IMR-90 (cell line): ENCODE measurements at regions not wholly inside any gene's neighbourhood (a gene's known extent, or its start where the extent isn't known, plus 50 kb on each side); places are given as distances from the start of the nearest gene placed in this dataset.

Experiments
- ATAC-seq: fragments of 200-7000 bp; cut with Tn5 transposase; 2 replicates; pipeline ENCODE4 v1.9.1; 2020; ENCODE audit warnings: low read depth, mild to moderate bottlenecking, moderate library complexity
- BruUV-seq: library from RNA; stranded (reverse); fragments of 400-500 nt; replicated peaks from 2 replicates; lab custom pipeline; 2021; lab: Mats Ljungman, UMichigan
- CTCF ChIA-PET: fragments of 300-600 bp; formaldehyde crosslinking; extraction: SDS; loops from one replicate; lab custom pipeline; 2021; ENCODE audit warnings: antibody characterized with exemption; lab: Yijun Ruan, JAX
- POLR2A ChIA-PET: fragments of 300-600 bp; sonication (Branson Sonifier 250); formaldehyde crosslinking; loops from one replicate; lab custom pipeline; 2022; ENCODE audit warnings: antibody characterized with exemption; ENCODE audit not compliant: unreplicated experiment; lab: Charles Lee
- DNase-seq: peaks from one replicate; pipeline ENCODE4 v3.0.0; 2013
- H2AFZ ChIP-seq: replicated peaks from 2 replicates; pipeline ENCODE3; 2013; ENCODE audit warnings: low read length, mild to moderate bottlenecking; ENCODE audit not compliant: poor library complexity
- H2AK5ac ChIP-seq: 2 replicates; pipeline ENCODE4 v1.6.1; 2013; ENCODE audit warnings: low read depth, low read length, inconsistent platforms
- H2AK9ac ChIP-seq: replicated peaks from 2 replicates; pipeline ENCODE3; 2013; ENCODE audit warnings: mild to moderate bottlenecking, low read depth, low read length, moderate library complexity; ENCODE audit not compliant: poor library complexity
- H2BK120ac ChIP-seq: 2 replicates; pipeline ENCODE4 v1.6.1; 2013; ENCODE audit warnings: low read depth, low read length, inconsistent platforms
- H2BK15ac ChIP-seq: 3 replicates; pipeline ENCODE4 v1.6.1; 2013; ENCODE audit warnings: low read depth, low read length, inconsistent platforms
- H2BK20ac ChIP-seq: 2 replicates; pipeline ENCODE4 v1.6.1; 2013; ENCODE audit warnings: low read depth, mild to moderate bottlenecking, inconsistent platforms, low read length, moderate library complexity
- H2BK5ac ChIP-seq: 2 replicates; pipeline ENCODE4 v1.6.1; 2013; ENCODE audit warnings: mild to moderate bottlenecking, low read depth, low read length, inconsistent platforms; ENCODE audit not compliant: poor library complexity, severe bottlenecking
- H3K14ac ChIP-seq: replicated peaks from 2 replicates; pipeline ENCODE4 v1.6.1; 2013; ENCODE audit warnings: low read depth, low read length, inconsistent platforms
- H3K18ac ChIP-seq: 2 replicates; pipeline ENCODE4 v1.6.1; 2013; ENCODE audit warnings: low read depth, low read length, control low read depth
- H3K23ac ChIP-seq: 2 replicates; pipeline ENCODE4 v1.6.1; 2013; ENCODE audit warnings: low read depth, low read length, inconsistent platforms
- H3K27ac ChIP-seq: 2 replicates; pipeline ENCODE4 v1.5.1; 2013; ENCODE audit warnings: mild to moderate bottlenecking, control low read depth, low read length; ENCODE audit not compliant: insufficient read depth
- H3K27me3 ChIP-seq: 2 replicates; pipeline ENCODE4 v1.6.1; 2013; ENCODE audit warnings: low read length; ENCODE audit not compliant: control insufficient read depth, insufficient read depth
- H3K36me3 ChIP-seq: 2 replicates; pipeline ENCODE4 v1.6.1; 2013; ENCODE audit warnings: low read length, mixed read lengths; ENCODE audit not compliant: control insufficient read depth, insufficient read depth
- H3K4ac ChIP-seq: 2 replicates; pipeline ENCODE4 v1.6.1; 2013; ENCODE audit warnings: low read depth, low read length, inconsistent platforms
- H3K4me1 ChIP-seq: 2 replicates; pipeline ENCODE4 v1.6.1; 2013; ENCODE audit warnings: low read length, mixed read lengths; ENCODE audit not compliant: control insufficient read depth, insufficient read depth
- H3K4me2 ChIP-seq: 2 replicates; pipeline ENCODE4 v1.6.1; 2013; ENCODE audit warnings: low read depth, mild to moderate bottlenecking, control low read depth, low read length, moderate library complexity
- H3K4me3 ChIP-seq: 2 replicates; pipeline ENCODE4 v1.5.1; 2013; ENCODE audit warnings: low read depth, mild to moderate bottlenecking, control low read depth, low read length, moderate library complexity; ENCODE audit not compliant: insufficient read depth
- H3K56ac ChIP-seq: 2 replicates; pipeline ENCODE4 v1.6.1; 2013; ENCODE audit warnings: low read length, inconsistent platforms; ENCODE audit not compliant: insufficient read depth; ENCODE audit errors: extremely low read depth
- H3K79me1 ChIP-seq, 2 experiments: 2 replicates each; pipeline ENCODE4 v1.6.1; 2013; ENCODE audit warnings: low read length in 2 of 2, inconsistent platforms in 1 of 2, low read depth in 1 of 2
- H3K9ac ChIP-seq: 2 replicates; pipeline ENCODE4 v1.6.1; 2013; ENCODE audit warnings: low read depth, low read length, control low read depth
- H3K9me1 ChIP-seq: 2 replicates; pipeline ENCODE4 v1.6.1; 2013; ENCODE audit warnings: low read length, inconsistent platforms; ENCODE audit not compliant: insufficient read depth
- H3K9me3 ChIP-seq: 2 replicates; pipeline ENCODE4 v1.6.1; 2013; ENCODE audit warnings: low read length; ENCODE audit not compliant: control insufficient read depth, insufficient read depth
- H4K20me1 ChIP-seq: 2 replicates; pipeline ENCODE4 v1.6.1; 2013; ENCODE audit warnings: low read length, inconsistent platforms; ENCODE audit not compliant: insufficient read depth
- H4K5ac ChIP-seq: 2 replicates; pipeline ENCODE4 v1.6.1; 2013; ENCODE audit warnings: mild to moderate bottlenecking, low read depth, low read length, control low read depth
- H4K8ac ChIP-seq, 2 experiments: 2 replicates each; pipeline ENCODE4 v1.6.1; 2013; ENCODE audit warnings: low read depth in 2 of 2, low read length in 2 of 2, control low read depth in 1 of 2, inconsistent platforms in 1 of 2
- H4K91ac ChIP-seq: 2 replicates; pipeline ENCODE4 v1.6.1; 2013; ENCODE audit warnings: low read depth, low read length, inconsistent platforms; ENCODE audit not compliant: insufficient read depth
- BHLHE40 ChIP-seq: fragments of 150-350 bp; IDR thresholded peaks from 2 replicates; pipeline ENCODE4 v1.6.1; 2016; ENCODE audit warnings: mild to moderate bottlenecking, low read depth, low read length
- CEBPB ChIP-seq: IDR thresholded peaks from 2 replicates; pipeline ENCODE4 v1.6.1; 2012; ENCODE audit warnings: low read depth, low read length, improper control_type of control experiment
- CHD1 ChIP-seq: IDR thresholded peaks from 2 replicates; pipeline ENCODE4 v1.6.1; 2012; ENCODE audit warnings: low read depth, low read length, improper control_type of control experiment
- CTCF ChIP-seq: conservative IDR thresholded peaks from 2 replicates; pipeline ENCODE4 v1.5.1; 2012; ENCODE audit warnings: mild to moderate bottlenecking, low read depth, low read length, improper control_type of control experiment
- ELK1 ChIP-seq: fragments of 150-350 bp; IDR thresholded peaks from 2 replicates; pipeline ENCODE4 v1.6.1; 2016; ENCODE audit warnings: low read depth, mild to moderate bottlenecking, low read length, moderate library complexity, borderline replicate concordance
- MAFK ChIP-seq: IDR thresholded peaks from 2 replicates; pipeline ENCODE4 v1.6.1; 2012; ENCODE audit warnings: low read depth, low read length, improper control_type of control experiment
- MAZ ChIP-seq: IDR thresholded peaks from 2 replicates; pipeline ENCODE4 v1.6.1; 2012; ENCODE audit warnings: low read depth, mild to moderate bottlenecking, low read length, improper control_type of control experiment, moderate library complexity, borderline replicate concordance
- MXI1 ChIP-seq: IDR thresholded peaks from 2 replicates; pipeline ENCODE4 v1.6.1; 2012; ENCODE audit warnings: low read depth, mild to moderate bottlenecking, low read length, moderate library complexity, borderline replicate concordance
- NFE2L2 ChIP-seq: fragments of 150-350 bp; IDR thresholded peaks from 2 replicates; pipeline ENCODE4 v1.6.1; 2016; ENCODE audit warnings: low read depth, mild to moderate bottlenecking, low read length
- POLR2A ChIP-seq: IDR thresholded peaks from 2 replicates; pipeline ENCODE4 v1.6.1; 2012; ENCODE audit warnings: mild to moderate bottlenecking, low read depth, low read length
- RAD21 ChIP-seq: IDR thresholded peaks from 2 replicates; pipeline ENCODE4 v1.6.1; 2012; ENCODE audit warnings: low read length, improper control_type of control experiment
- RCOR1 ChIP-seq: IDR thresholded peaks from 2 replicates; pipeline ENCODE4 v1.6.1; 2012; ENCODE audit warnings: mild to moderate bottlenecking, low read length, improper control_type of control experiment; ENCODE audit not compliant: insufficient replicate concordance
- RFX5 ChIP-seq: IDR thresholded peaks from 2 replicates; pipeline ENCODE4 v1.8.0; 2012; ENCODE audit warnings: low read depth, mild to moderate bottlenecking, low read length, moderate library complexity
- SMC3 ChIP-seq: fragments of 150-350 bp; IDR thresholded peaks from 2 replicates; pipeline ENCODE4 v1.6.1; 2016; ENCODE audit warnings: low read depth, mild to moderate bottlenecking, antibody characterized with exemption, low read length, moderate library complexity
- WGBS, 2 experiments: methylation state at CpG; one replicate each; pipeline versions ENCODE4 v1.1.5 to v1.1.7; 2013; ENCODE audit warnings: missing lambda C conversion rate in 2 of 2; ENCODE audit not compliant: insufficient read length in 1 of 2; ENCODE audit errors: extremely low coverage in 2 of 2; 5-methylcytosine and 5-hydroxymethylcytosine counted together
- dilution Hi-C: fragments of 300-500 bp; cut with HindIII; formaldehyde crosslinking; loops from one replicate; pipeline ENCODE4 v1.14.3; 2018; ENCODE audit warnings: low sequenced_read_pairs; ENCODE audit not compliant: unreplicated experiment
- in situ Hi-C: fragments of 300-500 bp; cut with MboI; formaldehyde crosslinking; loops from 3 replicates; pipeline ENCODE4 v1.14.3; 2019; ENCODE audit warnings: low sequenced_read_pairs, inconsistent platforms, mixed read lengths
- intact Hi-C: fragments of 100-400 bp; cut with micrococcal nuclease; formaldehyde crosslinking; loops from 2 replicates; pipeline ENCODE4 v1.10.0; 2022

- no peaks in the 10 kb centered on the region for H3K9me3 ChIP-seq
- H3K4me2 ChIP-seq, result no peak overlapping the region
- no peak overlapping the region for H2BK20ac ChIP-seq
- no peak overlapping the region for H2BK15ac ChIP-seq
- H4K5ac ChIP-seq, result no peak overlapping the region
- H3K36me3 ChIP-seq, result peaks cover 19% of the 10 kb centered on the region
- DNase-seq (no peak), ATAC-seq (no peak)
- no peak overlapping the region for H4K91ac ChIP-seq
- H3K4me1 ChIP-seq, result peaks cover 30% of the 10 kb centered on the region
- peaks cover 82% of the 10 kb centered on the region for H4K20me1 ChIP-seq
- H3K4me3 ChIP-seq, result no peak overlapping the region
- no peak overlapping the region for H3K27ac ChIP-seq
- intact Hi-C loops, result no loop called here
- 0 out of 2 replicates have a peak overlapping the region, but pooled peaks have one; percentile 21 for H3K14ac ChIP-seq
- no TSS peak for BruUV-seq
- H3K9ac ChIP-seq, result no peak overlapping the region
- H4K8ac ChIP-seq, result no peak overlapping the region
- POLR2A ChIA-PET, result no interaction called here
- no peak overlapping the region for H3K18ac ChIP-seq
- dilution Hi-C loops, result no loop called here
- peak overlapping the region; percentile 9; the same call in 1 of the 2 replicates for H3K4ac ChIP-seq
- no peak overlapping the region for H2BK5ac ChIP-seq
- H3K79me1 ChIP-seq, result peaks cover 47 to 94% of the 10 kb centered on the region in 2 experiments
- no peak overlapping the region for H2AK9ac ChIP-seq
- no peak overlapping the region for H2AK5ac ChIP-seq
- H2BK120ac ChIP-seq, result no peak overlapping the region
- no peak overlapping the region for H2AFZ ChIP-seq
- no peak overlapping the region for H3K23ac ChIP-seq
- H3K56ac ChIP-seq, result no peak overlapping the region
- H3K27me3 ChIP-seq, result no peaks in the 10 kb centered on the region
- in situ Hi-C loops, result no loop called here
- CTCF ChIA-PET, result no interaction called here
- TF ChIP-seq CTCF (no peak), RCOR1 (no peak), ELK1 (no peak), SMC3 (no peak), MAFK (no peak), MAZ (no peak), MXI1 (no peak), RFX5 (no peak), RAD21 (no peak), NFE2L2 (no peak), CEBPB (no peak), POLR2A (no peak), CHD1 (no peak), BHLHE40 (no peak)
- 63% methylated on average over 5 of the region's 19 CpGs; no CpG with 5 or more reads in 1 of the 2 experiments for WGBS, 2 experiments
- peaks cover 30% of the 10 kb centered on the region for H3K9me1 ChIP-seq
Measured at GRCh38 chr2:120797421-120798221, 62.0 kb downstream of the GLI2 start.
